Naive thymus-derived CD8-positive, alpha-beta T cell (primary cell): ENCODE measurements at regions not wholly inside any gene's neighbourhood (a gene's known extent, or its start where the extent isn't known, plus 50 kb on each side); places are given as distances from the start of the nearest gene placed in this dataset.

Experiments used
- ATAC-seq, 2 donors: fragments of 150-1000 bp; cut with Tn5 transposase in 1 of 2; sonication (Bioruptor Pico), chemical (Tn5 transposase) in 1 of 2; 1 replicate in 1 of 2; 2 replicates in 1 of 2; pipeline ENCODE4 v1.10.0; 2021; ENCODE audit warnings: mild to moderate bottlenecking in 2 of 2, moderate library complexity in 2 of 2
- POLR2A ChIA-PET: fragments of 350-600 bp; sonication (Branson Sonifier 250); formaldehyde crosslinking; loops from one replicate; lab custom pipeline; 2021; ENCODE audit warnings: antibody characterized with exemption; lab: Charles Lee
- DNase-seq, 10 donors: peaks; one replicate each; pipeline versions ENCODE4 v3.0.0 to v3.0.0-alpha.2; 2020 to 2022
- H3K27ac Mint-ChIP-seq, 10 donors: one replicate each; pipeline ENCODE4 v1.8.0; 2020 to 2022; ENCODE audit warnings: mild to moderate bottlenecking in 10 of 10, mixed read lengths in 10 of 10, moderate library complexity in 4 of 10, inconsistent platforms in 1 of 10
- H3K27me3 Mint-ChIP-seq, 5 donors: one replicate each; pipeline ENCODE4 v1.8.0; 2021 to 2022; ENCODE audit warnings: mixed read lengths in 5 of 5
- H3K36me3 Mint-ChIP-seq, 3 donors: one replicate each; pipeline ENCODE4 v1.8.0; 2020 to 2022; ENCODE audit warnings: mixed read lengths in 3 of 3, mild to moderate bottlenecking in 2 of 3, inconsistent platforms in 1 of 3
- H3K4me1 Mint-ChIP-seq, 4 donors: one replicate each; pipeline ENCODE4 v1.8.0; 2021 to 2022; ENCODE audit warnings: mixed read lengths in 4 of 4
- H3K4me3 Mint-ChIP-seq, 10 donors: one replicate each; pipeline ENCODE4 v1.8.0; 2020 to 2022; ENCODE audit warnings: mild to moderate bottlenecking in 10 of 10, mixed read lengths in 10 of 10, moderate library complexity in 6 of 10, inconsistent platforms in 1 of 10
- H3K9me3 Mint-ChIP-seq, 9 donors: one replicate each; pipeline ENCODE4 v1.8.0; 2020 to 2022; ENCODE audit warnings: mixed read lengths in 9 of 9, mild to moderate bottlenecking in 3 of 9, inconsistent platforms in 1 of 9, moderate library complexity in 1 of 9

DNA sequence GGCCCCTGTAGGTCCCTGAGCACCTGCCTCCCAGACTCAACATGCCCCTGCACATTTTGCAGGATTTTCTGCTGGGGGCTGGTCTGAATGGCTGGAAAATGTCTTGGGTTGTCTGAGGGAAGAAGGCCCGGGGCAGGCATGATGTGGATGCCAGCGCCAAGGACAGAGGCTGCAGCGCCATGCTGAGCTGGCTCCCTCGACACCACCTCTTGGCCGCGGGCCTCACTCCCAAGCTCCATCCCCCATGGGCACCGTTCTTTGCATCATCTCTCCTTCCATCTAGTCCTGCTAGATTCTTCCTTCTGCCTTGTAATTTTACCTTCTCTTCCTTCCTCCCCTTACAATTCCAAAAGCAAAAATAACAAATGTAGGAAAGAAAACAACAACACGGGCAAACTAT, 70.6 kb downstream of the ZIC5 start:
- Mint-ChIP-seq H3K4me1 (peaks cover 3 to 6% (median 5%) of the 10 kb centered on the region in 4 donors), H3K9me3 (no peaks in the 10 kb centered on the region), H3K36me3 (peaks cover 0 to 2% (median 0%) of the 10 kb centered on the region in 3 donors), H3K4me3 (no peak overlapping the region), H3K27me3 (peaks cover 23 to 75% (median 55%) of the 10 kb centered on the region in 5 donors), H3K27ac (no peak overlapping the region)
- POLR2A ChIA-PET = interaction anchor here (0.7 kb wide), 1 partner anchor 17 kb away, joined by 3 read pairs; no protein-coding TSS in a partner anchor
- DNase-seq = no peak
- ATAC-seq = no peak

GRCh38 chr13:99898421-99898820, 73.1 kb downstream of the ZIC5 start:
- Mint-ChIP-seq H3K36me3 (no peaks in the 10 kb centered on the region), H3K27me3 (peaks cover 27 to 79% (median 63%) of the 10 kb centered on the region in 5 donors), H3K9me3 (no peaks in the 10 kb centered on the region), H3K4me1 (peaks cover 12 to 18% (median 15%) of the 10 kb centered on the region in 4 donors), H3K27ac (no peak overlapping the region), H3K4me3 (peak overlapping the region in 1 of 10 donors; percentile 39)
- POLR2A ChIA-PET = interaction anchor here (0.6 kb wide), 1 partner anchor 366 kb away, joined by 4 read pairs; no protein-coding TSS in a partner anchor
- no peak for DNase-seq
- no peak for ATAC-seq

- no peak for ATAC-seq
- POLR2A ChIA-PET = no interaction called here
- no peaks in the 10 kb centered on the region for H3K9me3 Mint-ChIP-seq
Observed at GRCh38 chr13:99897076-99897440, 74.5 kb downstream of the ZIC5 start.

GRCh38 chr13:99896369-99897075, 75.0 kb downstream of the ZIC5 start:
- DNase-seq (no peak), ATAC-seq (no peak)
- Mint-ChIP-seq H3K4me1 (peaks cover 12 to 18% (median 16%) of the 10 kb centered on the region in 4 donors), H3K27ac (no peak overlapping the region), H3K4me3 (peak overlapping the region in 8 of 10 donors; percentile 9 to 71 (median 55)), H3K27me3 (peaks cover 27 to 70% (median 54%) of the 10 kb centered on the region in 5 donors), H3K9me3 (no peaks in the 10 kb centered on the region), H3K36me3 (peaks cover 0 to 5% (median 0%) of the 10 kb centered on the region in 3 donors)
- POLR2A ChIA-PET = interaction anchor here (0.6 kb wide), 1 partner anchor 306 kb away, joined by 3 read pairs; no protein-coding TSS in a partner anchor

More at GRCh38 chr13:99897076-99897440, 74.5 kb downstream of the ZIC5 start:
- peaks cover 27 to 71% (median 58%) of the 10 kb centered on the region in 5 donors for H3K27me3 Mint-ChIP-seq
- H3K4me3 Mint-ChIP-seq = peak overlapping the region in 4 of 10 donors; percentile 9 to 57 (median 50)
- H3K4me1 Mint-ChIP-seq = peaks cover 12 to 18% (median 16%) of the 10 kb centered on the region in 4 donors
- H3K27ac Mint-ChIP-seq = no peak overlapping the region
- peaks cover 0 to 3% (median 0%) of the 10 kb centered on the region in 3 donors for H3K36me3 Mint-ChIP-seq
- no peak for DNase-seq

- Mint-ChIP-seq H3K36me3 (peaks cover 0 to 5% (median 0%) of the 10 kb centered on the region in 3 donors), H3K4me3 (peak overlapping the region; percentile 67 to 84 (median 79)), H3K27ac (no peak overlapping the region), H3K4me1 (peaks cover 12 to 18% (median 16%) of the 10 kb centered on the region in 4 donors), H3K9me3 (no peaks in the 10 kb centered on the region), H3K27me3 (peaks cover 22 to 62% (median 51%) of the 10 kb centered on the region in 5 donors)
- POLR2A ChIA-PET = interaction anchor here (0.6 to 0.9 kb wide), 2 partner anchors 74 to 306 kb away, joined by 3 read pairs; no protein-coding TSS in a partner anchor
- DNase-seq (peak in 2 of 10 donors; percentile 12 to 16), ATAC-seq (peak; percentile 49 to 68)
Observed at GRCh38 chr13:99895444-99896368, 75.9 kb downstream of the ZIC5 start.

- POLR2A ChIA-PET = interaction anchor here (0.9 kb wide), 1 partner anchor 75 kb away, joined by 3 read pairs; no protein-coding TSS in a partner anchor
- Mint-ChIP-seq H3K4me3 (peak overlapping the region; percentile 67 to 84 (median 79)), H3K27me3 (peaks cover 15 to 54% (median 44%) of the 10 kb centered on the region in 5 donors), H3K4me1 (peaks cover 9 to 18% (median 12%) of the 10 kb centered on the region in 4 donors), H3K27ac (peak overlapping the region in 3 of 10 donors; percentile 5 to 50 (median 9)), H3K36me3 (peaks cover 0 to 5% (median 0%) of the 10 kb centered on the region in 3 donors), H3K9me3 (no peaks in the 10 kb centered on the region)
- DNase-seq (no peak), ATAC-seq (no peak)
Observed at GRCh38 chr13:99894840-99895443, 76.6 kb downstream of the ZIC5 start.

- Mint-ChIP-seq H3K4me3 (peak overlapping the region; percentile 67 to 84 (median 79)), H3K4me1 (peaks cover 9 to 18% (median 12%) of the 10 kb centered on the region in 4 donors), H3K9me3 (no peaks in the 10 kb centered on the region), H3K36me3 (peaks cover 0 to 5% (median 0%) of the 10 kb centered on the region in 3 donors), H3K27me3 (peaks cover 14 to 48% (median 40%) of the 10 kb centered on the region in 5 donors), H3K27ac (peak overlapping the region in 2 of 10 donors; percentile 9 to 50)
- DNase-seq = no peak
- POLR2A ChIA-PET = no interaction called here
- ATAC-seq = no peak
Observed at GRCh38 chr13:99894105-99894839, 77.3 kb downstream of the ZIC5 start.

DNA sequence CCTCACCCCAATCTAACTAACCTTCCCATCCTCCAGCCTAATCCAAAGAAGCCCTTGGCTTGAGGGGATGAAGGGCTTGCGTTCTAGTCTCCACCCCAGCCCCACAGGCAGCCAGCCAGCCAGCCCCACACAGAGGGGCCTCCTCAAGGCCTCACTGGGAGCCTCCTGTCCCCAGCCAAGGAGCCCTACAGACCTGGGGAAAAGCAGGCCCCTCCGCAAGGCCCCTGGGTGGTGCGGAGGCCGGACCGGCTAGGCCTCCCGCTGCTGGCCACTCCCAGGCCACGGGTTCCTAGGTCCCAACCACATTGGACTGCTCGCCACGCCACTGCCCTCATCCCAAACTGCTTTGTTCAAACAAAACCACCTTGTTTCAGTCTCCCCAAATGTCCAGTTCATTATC, 78.0 kb downstream of the ZIC5 start:
- Mint-ChIP-seq H3K27me3 (peaks cover 9 to 41% (median 33%) of the 10 kb centered on the region in 5 donors), H3K27ac (no peak overlapping the region), H3K4me3 (peak overlapping the region in 2 of 10 donors; percentile 67 to 74), H3K9me3 (no peaks in the 10 kb centered on the region), H3K4me1 (peaks cover 9 to 18% (median 12%) of the 10 kb centered on the region in 4 donors), H3K36me3 (peaks cover 0 to 5% (median 0%) of the 10 kb centered on the region in 3 donors)
- DNase-seq (no peak), ATAC-seq (no peak)
- POLR2A ChIA-PET = no interaction called here

- H3K27ac Mint-ChIP-seq = no peak overlapping the region
- H3K4me1 Mint-ChIP-seq = peaks cover 9 to 18% (median 12%) of the 10 kb centered on the region in 4 donors
- H3K27me3 Mint-ChIP-seq = peaks cover 8 to 35% (median 27%) of the 10 kb centered on the region in 5 donors
- POLR2A ChIA-PET = no interaction called here
- H3K36me3 Mint-ChIP-seq = peaks cover 0 to 5% (median 0%) of the 10 kb centered on the region in 3 donors
- ATAC-seq (no peak), DNase-seq (no peak)
- no peaks in the 10 kb centered on the region for H3K9me3 Mint-ChIP-seq
- H3K4me3 Mint-ChIP-seq = no peak overlapping the region
Observed at GRCh38 chr13:99892866-99893504, 78.6 kb downstream of the ZIC5 start.

GRCh38 chr13:99892196-99892613, 79.4 kb downstream of the ZIC5 start:
- POLR2A ChIA-PET = no interaction called here

DNA sequence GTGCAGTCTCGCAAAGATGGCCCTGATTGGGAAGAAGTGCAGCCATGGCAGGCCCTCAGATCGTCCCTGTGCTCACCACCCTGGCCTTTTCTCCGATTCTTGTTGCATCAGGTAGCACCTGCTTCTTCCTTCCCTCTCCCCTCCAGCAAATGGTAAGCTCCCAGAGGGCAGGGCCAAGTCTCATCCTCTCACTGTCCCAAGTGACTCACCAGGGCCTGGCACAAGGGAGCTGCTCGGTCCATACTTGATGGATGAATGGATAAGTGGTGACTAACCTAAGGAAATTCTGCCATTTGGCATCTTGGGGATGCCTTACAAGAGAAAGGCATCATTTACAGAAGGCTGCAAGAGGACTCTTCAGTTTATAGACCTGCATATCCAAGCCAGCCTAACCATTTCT, 84.9 kb downstream of the ZIC5 start:
- no peak overlapping the region for H3K4me3 Mint-ChIP-seq
- ATAC-seq = no peak
- H3K27me3 Mint-ChIP-seq = no peaks in the 10 kb centered on the region
- no peak overlapping the region for H3K27ac Mint-ChIP-seq
- POLR2A ChIA-PET = no interaction called here
- peaks cover 0 to 3% (median 0%) of the 10 kb centered on the region in 4 donors for H3K4me1 Mint-ChIP-seq
- H3K9me3 Mint-ChIP-seq = no peaks in the 10 kb centered on the region
- no peak for DNase-seq
- H3K36me3 Mint-ChIP-seq = peaks cover 0 to 5% (median 2%) of the 10 kb centered on the region in 3 donors

More at GRCh38 chr13:99892196-99892613, 79.4 kb downstream of the ZIC5 start:
- H3K27ac Mint-ChIP-seq = no peak overlapping the region
- peaks cover 9 to 18% (median 12%) of the 10 kb centered on the region in 4 donors for H3K4me1 Mint-ChIP-seq
- no peaks in the 10 kb centered on the region for H3K9me3 Mint-ChIP-seq
- no peak for DNase-seq
- no peak overlapping the region for H3K4me3 Mint-ChIP-seq
- H3K27me3 Mint-ChIP-seq = peaks cover 8 to 28% (median 19%) of the 10 kb centered on the region in 5 donors
- ATAC-seq = no peak
- peaks cover 0 to 5% (median 0%) of the 10 kb centered on the region in 3 donors for H3K36me3 Mint-ChIP-seq
